ENCODE measurements at regions not wholly inside any gene's neighbourhood (a gene's known extent, or its start where the extent isn't known, plus 50 kb on each side); places are given as distances from the start of the nearest gene placed in this dataset.

- no peak for TF ChIP-seq YY1 (IDR thresholded peaks at IDR 0.05; ENCODE audit: insufficient read depth, insufficient read length)
- TF ChIP-seq SUZ12 (IDR thresholded peaks at IDR 0.05; ENCODE audit: extremely low read depth, insufficient read depth, insufficient read length), result no peak
Measured at GRCh38 chr6:94468830-94469229, 1049.5 kb upstream of the EPHA7 start.

All from NT2/D1 (cell line).